Skin epidermis (tissue), 12 donors: ENCODE measurements at regions not wholly inside any gene's neighbourhood (a gene's known extent, or its start where the extent isn't known, plus 50 kb on each side); places are given as distances from the start of the nearest gene placed in this dataset.
"Not testable (repeated sequence)": the region's sequence is repeated elsewhere in the genome, so short reads cannot be mapped to it uniquely, and the experiment has no call there.

Source experiments
- H3K27ac ChIP-seq, 21 experiments: fragments of 200-600 bp; sonication (generic) in 11 of 21; one replicate each; pipeline ENCODE4 v1.5.0; 2020; ENCODE audit warnings: mild to moderate bottlenecking in 3 of 21, inconsistent platforms in 2 of 21, moderate library complexity in 2 of 21
- H3K4me3 ChIP-seq, 7 experiments: fragments of 200-600 bp; sonication (generic) in 2 of 7; one replicate each; pipeline ENCODE4 v1.5.0; 2020; ENCODE audit warnings: inconsistent platforms in 2 of 7, mild to moderate bottlenecking in 2 of 7, moderate library complexity in 1 of 7

DNA sequence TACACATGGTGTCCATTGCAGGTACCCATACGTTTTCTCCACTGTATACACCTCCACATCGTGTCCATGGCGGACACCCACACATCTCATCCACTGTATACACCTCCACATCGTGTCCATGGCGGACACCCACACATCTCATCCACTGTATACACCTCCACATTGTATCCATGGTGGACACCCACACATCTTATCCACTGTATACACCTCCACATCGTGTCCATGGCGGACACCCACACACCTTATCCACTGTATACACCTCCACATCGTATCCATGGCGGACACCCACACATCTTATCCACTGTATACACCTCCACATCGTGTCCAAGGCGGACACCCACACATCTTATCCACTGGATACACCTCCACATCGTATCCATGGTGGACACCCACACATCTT, 50.4 kb upstream of the TTC34 start:
- not testable (repeated sequence) for H3K27ac ChIP-seq, H3K4me3 ChIP-seq

DNA sequence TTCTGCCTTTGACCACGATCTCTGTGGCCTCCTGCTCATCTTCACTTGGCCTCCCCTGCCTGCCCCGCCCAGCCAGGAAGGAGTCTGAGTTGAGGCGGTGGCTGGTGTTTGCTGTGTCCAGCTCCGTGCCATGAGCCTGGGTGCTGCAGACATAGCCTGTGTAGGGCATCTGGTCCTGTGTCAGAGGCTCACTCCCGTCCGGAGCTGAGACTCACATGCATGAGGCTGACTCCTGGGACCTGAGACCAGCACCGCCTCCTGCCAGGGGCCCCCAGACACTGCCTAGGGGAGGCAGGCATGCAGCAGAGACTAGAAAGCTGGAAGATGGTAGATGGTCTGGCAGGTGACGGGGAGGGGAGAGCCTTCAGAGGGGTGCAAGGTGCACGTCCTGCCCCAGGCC, 52.2 kb upstream of the TTC34 start:
- no peak overlapping the region for H3K4me3 ChIP-seq
- H3K27ac ChIP-seq = no peak overlapping the region

DNA sequence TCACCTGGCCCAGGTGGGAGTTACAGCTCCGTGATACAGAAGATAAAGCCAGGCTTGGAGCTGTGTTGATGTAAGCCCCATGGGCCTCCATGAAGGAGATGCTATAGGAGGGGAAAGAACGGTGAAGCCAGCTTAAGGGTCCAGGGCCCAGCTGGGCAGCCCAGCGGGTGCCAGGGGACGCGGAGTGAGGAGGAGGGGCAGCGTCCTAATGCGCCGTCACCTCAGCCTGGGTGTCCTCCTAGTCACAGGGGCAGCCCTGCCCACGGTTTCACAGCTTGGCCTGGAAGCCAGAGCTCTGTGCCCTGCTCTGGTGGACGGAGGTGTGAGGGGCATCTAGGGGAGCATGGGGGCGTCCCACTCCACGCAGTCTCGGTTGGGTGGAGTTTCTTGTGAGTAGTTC, 52.7 kb upstream of the TTC34 start:
- H3K4me3 ChIP-seq = no peak overlapping the region
- H3K27ac ChIP-seq = no peak overlapping the region

DNA sequence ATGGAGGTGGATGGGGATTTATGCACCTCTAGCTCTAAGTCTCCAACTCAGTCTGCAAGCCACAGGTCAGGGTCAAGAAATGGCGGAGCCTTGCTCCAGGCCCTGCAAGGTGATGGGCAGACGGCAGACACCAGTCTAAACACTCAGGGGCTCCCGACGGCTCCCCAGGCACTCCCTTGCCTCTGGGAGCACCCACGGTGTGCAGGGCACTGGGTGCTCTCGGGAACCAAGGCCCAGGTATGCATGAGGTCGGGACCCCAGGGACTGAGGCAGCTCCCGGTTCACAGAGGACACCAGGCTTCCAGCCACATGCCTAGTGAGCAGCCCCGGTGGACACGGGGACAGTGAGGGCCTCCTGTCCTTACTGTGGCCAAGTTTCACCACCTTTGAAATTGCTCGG, 53.1 kb upstream of the TTC34 start:
- no peak overlapping the region for H3K4me3 ChIP-seq
- H3K27ac ChIP-seq = no peak overlapping the region

DNA sequence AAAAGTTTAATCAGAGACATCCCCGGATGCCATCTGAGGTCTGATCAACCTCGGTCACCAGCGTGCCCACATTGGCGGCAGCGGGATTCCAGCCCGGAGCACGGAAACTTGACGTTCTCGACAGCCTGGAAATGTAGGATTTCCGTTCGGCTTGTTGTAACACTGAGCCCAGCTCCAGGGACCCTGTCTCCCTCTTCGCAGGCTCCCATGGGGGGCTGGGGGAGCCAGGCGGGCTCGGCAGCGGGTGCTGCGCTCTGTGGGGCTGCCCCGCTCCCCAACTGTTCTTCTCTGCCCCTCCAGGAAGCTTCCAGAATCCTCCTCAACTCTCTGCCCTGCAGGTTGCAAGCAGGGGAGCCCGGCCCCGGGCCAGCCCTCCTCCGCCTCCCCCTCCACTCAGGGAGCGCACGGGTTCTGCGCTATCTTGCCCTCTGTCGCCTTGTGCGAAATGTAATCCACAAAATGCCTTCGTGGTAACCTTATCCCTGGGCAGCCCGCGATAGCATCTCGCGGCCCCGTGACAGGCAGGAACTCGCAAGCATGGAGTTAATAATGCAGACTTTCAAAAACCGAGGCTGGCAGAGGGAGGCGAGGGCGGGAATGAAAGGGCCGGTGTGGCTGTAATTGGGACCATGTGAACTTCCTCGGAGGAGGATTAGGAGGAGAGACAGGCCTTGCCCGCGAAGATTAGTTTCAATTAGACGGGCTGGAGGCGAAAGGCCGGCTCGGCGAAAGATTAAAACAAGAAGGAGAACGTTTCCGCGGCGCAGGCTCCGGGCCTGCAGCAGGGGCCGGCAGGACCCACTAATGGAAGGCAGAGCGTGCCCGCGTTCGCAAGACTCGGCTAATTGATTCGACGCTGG, 53.9 kb upstream of the TTC34 start:
- no peak overlapping the region for H3K27ac ChIP-seq
- H3K4me3 ChIP-seq = no peak overlapping the region

DNA sequence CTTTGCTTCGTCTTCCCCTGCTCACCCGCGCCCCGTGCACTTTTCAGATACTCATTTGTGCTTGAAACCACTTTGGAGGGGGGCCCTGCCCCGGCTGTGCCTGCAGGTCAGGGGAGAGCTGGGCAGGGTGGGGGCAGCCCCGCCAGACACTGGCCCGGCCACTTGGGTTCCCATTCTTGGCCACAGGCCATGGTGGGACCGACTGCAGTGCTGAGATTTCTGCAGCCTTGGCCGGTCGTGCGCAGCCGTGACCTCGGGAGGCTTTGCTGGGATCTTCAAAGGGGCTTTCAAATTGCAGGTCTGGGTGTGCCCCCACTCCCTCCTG, 54.5 kb upstream of the TTC34 start:
- Histone ChIP-seq H3K4me3 (no peak overlapping the region), H3K27ac (no peak overlapping the region)

DNA sequence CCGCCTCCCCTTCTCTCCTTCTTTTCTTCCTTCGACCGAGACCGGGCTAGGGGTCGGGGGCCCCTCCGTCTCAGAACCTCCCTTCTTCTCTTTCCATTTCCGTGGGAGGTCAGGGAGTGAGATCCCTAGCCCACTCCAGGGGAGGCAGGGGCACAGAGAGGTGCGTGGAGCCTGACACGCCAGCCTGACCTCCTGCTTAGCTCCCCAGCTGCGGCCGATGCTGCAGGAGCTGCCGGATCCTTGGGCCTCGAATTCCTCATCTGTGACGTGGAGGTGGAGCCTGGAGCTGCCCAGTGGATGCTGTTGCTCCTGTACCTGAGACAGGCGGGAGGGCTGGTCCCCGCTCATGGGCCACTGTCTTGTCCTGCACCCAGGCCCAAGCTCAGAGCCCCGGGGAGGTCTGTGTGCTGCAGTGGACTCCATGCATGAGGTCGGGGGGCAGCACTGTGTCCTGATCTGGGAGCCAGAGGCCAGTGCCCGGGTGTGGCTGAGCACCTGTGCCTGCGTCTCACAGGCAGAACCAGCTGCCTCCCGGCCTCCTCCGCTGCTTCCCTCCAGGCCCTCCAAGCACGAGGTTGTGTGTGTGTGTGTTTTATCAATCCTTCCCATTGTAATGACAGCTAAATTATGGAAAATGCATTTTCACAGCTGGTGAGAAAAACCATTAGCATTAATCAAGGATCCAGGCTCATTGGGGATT, 55.3 kb upstream of the TTC34 start:
- H3K27ac ChIP-seq = no peak overlapping the region
- no peak overlapping the region for H3K4me3 ChIP-seq

DNA sequence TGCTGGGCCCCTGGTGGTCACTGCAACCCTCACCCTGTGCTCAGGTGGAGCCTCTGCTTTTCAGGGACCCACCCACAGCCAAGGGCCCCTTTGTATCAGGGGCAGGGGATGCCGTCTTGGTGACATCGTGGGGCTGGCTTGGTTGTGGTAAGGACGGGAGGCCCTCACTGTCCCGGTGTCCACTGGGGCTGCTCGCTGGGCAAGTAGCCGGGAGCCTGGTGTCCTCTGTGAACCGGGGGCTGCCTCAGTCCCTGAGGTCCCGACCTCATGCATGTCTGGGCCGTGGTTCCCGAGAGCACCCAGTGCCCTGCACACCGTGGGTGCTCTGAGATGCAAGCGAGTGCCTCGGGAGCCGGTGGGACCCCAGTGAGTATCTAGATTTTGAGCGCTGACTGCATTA, 56.0 kb upstream of the TTC34 start:
- Histone ChIP-seq H3K27ac (no peak overlapping the region), H3K4me3 (no peak overlapping the region)

DNA sequence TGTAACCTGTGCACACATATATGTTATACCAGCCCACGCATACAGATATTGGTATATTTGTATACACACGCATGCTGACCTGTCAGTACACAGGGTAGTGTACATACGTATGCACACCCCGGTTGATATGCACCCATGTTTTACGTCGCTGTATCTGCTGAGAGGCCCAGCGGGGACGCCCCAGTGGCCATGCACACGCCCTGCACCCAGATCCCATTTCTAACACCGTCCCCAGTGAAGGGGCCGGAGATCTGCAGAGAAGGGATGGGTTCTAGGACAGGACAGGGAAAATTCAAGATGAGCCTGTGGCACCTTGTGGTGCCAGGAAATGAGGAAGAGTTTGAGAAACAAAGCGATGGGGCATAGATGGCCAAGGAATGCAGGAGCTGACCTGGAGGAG, 57.2 kb upstream of the TTC34 start:
- Histone ChIP-seq H3K4me3 (no peak overlapping the region), H3K27ac (no peak overlapping the region)

DNA sequence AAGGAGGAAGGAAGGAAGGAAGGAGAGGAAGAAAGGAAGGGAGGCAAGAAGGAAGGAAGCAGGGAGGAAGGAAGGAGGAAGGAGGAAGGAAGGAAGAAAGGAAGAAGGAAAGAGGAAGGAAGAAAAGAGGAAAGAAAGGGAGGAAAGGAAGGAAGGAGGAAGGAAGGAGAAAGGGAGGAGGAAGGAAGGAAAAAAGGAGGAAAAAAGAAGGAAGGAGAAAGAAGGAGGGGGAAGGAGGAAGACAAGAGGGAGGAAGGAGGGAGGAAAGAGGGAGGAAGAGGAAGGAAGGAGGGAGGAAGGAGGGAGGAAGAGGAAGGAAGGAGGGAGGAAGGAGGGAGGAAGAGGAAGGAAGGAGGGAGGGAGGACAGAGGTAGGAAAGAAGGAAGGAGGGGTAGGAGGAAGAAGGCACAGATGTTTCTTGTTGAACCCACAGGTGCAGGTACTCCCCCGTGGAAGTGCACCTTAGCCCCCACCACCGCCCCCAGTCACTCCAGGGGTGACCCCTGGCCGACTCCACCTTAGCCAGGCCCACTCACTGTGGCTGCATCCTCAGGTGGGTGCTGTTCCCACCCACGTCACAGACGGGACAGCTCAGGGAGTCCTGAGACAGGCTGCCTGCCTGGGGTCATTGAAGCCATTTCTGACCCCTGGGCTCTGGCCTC, 57.9 kb upstream of the TTC34 start:
- Histone ChIP-seq H3K27ac (no peak overlapping the region), H3K4me3 (no peak overlapping the region)

DNA sequence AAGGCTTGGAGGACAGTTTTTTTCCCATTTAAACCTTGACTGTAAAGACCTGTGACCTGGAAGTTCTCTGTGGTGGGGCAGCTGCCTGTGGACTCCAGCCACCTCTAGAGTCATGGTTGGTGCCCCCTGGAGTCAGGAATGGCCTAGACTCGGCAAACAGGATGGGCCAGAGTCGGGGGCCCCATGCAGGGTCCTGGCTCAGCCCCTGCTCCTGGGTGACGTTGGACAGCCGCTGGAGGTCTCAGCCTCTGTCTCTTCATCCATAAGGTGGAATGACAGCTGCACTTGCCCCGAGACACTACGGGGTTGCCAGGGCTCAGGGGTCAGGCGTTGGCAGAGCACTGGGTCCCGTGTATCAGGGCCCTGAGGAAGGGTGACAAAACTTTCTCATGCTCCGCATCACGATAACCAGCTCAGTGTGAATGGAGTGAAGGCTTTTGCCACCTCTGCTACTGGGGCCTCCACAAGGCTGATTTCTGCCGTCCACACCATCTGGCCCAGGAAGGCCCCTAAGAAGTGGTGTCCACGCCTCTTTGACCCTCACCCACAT, 58.5 kb upstream of the TTC34 start:
- Histone ChIP-seq H3K27ac (no peak overlapping the region), H3K4me3 (no peak overlapping the region)

DNA sequence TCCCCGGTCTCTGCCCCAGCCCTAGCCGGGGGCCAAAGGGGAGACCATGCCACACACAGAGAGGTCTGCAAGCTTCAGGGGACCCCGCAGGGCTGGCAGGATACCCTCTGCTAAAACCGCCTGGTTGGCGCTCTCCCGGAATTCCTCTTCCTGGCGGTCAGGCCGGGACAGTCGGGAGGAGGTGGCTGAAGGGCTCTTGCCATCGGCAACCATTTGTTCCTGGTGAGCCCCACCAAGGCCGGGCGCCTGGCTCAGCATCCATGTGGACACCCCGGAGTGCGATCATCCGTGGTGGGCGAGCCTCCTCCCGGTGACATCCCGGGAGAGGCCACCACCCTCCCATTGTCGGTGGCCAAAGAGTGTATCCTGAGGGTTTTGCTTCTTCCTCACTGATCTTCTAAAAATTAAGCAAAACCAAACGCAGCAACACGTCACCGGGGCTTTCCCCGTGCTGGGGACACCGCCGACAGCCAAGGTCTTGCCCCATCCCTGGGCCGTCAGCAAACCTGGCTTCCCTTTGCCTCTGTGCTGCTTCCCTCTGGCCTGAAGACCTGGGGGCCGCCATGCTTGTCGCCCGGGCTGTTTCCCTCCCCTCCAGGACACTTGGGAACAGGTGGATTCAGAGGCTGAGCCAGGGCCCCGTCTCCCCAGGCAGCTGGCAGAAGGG, 59.1 kb upstream of the TTC34 start:
- Histone ChIP-seq H3K27ac (no peak overlapping the region), H3K4me3 (no peak overlapping the region)

DNA sequence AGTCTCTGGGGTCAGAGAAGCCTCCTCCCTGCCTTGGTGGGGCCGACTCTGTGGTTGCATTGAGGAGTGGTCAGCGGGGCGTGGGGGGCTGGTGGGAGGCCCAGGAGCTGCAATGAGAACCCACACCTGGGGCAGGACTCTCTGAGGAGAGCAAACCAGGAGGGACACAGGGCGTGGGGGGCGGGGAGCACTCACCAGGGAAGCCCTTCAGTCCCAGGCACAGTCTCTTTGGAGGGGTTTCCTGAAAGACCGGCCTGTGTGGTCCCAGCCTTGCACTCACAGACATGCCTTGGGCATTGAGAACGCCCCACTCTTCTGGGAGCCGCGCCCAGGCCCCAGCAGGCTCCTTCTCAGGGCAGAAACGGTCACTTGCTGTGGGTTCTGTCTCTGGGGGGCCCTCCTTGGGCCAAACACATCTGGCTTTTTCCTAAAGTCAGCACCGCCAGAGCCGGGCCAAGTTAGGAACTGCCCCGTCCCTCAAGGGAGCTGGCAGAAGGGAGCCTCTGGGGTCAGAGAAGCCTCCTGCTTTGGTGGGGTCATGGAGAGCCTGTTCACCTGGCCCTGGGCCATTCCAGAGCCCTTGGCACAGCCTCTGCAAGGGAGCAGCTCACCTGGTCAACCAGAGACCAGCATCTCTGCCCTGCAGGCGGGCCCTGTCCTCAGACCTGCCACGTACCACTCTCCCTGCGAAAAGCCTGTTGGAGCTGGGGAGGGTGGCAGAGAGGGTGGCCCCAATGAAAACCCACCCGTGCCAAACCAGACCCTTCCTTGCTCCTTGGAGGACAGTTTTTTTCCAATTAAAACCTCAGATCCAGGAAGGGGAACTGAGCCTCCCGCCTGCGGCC, 59.9 kb upstream of the TTC34 start:
- Histone ChIP-seq H3K4me3 (no peak overlapping the region), H3K27ac (no peak overlapping the region)

DNA sequence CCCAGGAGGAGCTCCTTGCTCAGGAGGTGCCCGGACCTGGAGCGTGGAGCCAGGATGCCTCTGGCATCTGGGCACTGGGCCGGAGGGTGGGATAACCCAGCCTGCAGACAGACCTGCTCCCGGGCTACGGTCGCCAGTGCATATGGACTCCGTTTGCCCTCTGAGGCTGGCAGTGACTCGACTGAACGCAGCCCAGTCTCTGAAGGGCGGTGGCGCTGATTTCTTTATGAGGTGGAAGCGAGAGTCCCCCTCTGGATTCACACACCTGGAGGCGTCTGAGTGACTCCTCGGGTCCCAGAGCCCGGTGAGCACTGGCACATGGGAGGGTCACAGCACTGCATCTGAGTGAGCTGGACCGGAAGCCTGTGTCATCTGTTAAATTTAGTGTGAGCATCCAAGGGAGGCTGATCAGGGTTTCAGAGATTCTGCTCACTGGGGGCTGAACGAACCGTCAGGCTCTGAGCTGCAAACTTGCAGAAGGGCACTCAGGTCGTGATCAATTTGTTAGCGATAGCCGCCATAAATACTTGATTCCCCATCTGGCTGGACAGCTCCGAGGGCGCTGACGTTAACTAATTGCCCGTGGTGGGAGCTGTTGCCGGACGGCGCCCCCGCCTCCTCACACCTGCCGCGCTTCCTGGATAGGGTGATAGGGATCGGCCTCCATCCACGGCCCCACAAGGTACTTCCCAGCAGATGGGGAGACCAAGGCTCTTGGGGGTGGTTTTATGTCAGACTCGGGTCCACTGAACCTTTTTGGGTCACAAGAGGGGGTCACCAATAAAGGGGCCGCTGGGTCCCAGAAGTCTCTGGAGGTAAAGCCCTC, 60.7 kb upstream of the TTC34 start:
- no peak overlapping the region for H3K27ac ChIP-seq
- no peak overlapping the region for H3K4me3 ChIP-seq

DNA sequence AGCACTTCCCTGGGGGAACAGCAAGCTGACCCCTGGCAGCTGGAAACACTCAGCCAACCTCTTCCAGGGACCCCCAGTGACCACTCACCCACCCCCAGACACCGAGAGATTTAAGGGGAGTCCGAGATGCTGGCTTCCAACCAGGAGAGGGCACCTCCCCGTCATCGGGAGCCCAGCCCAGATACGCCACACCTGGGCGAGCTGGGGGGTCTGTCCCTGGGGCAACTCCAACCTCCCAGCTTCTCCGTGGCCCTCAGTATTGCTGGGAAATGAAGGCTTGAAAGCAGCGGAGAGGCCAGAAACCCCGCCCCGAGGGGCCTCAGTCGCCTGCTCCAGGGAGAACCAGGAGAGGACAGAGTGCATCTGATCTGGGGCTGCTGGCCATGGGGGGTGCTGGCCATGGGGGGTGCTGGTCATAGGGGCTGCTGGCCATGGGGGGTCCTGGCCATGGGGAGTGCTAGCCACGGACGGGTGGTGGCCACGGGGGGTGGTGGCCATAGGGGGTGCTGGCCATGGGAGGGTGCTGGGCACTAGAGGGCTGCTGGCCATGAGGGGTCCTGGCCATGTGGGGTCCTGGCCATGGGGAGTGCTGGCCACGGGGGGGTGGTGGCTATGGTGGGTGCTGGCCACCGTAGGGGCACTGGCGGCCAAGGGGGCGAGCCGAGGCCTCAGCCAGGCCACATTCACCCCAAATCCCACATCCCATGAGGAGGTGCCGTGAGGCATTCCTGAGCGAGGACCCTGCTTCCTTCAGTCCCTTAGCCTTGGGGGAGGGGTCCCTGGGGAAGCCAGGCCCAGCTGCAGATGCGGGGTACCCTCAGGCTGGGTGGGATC, 61.5 kb upstream of the TTC34 start:
- H3K27ac ChIP-seq = no peak overlapping the region

DNA sequence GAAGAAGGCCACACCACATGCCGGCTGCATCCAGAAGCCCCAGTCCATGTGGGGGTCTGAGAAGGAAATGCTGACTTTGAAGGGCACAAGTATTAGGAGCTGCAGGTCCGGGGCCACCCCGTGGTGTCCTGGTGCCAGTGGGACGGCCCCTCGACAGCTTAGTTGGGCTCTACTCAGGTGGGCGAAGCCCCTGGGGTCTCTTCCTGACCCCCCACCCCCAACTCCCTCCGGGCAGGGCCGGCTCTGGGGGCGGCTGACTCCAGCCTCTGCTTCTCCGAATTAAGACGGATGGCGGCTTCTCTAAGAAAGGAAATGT, 62.1 kb upstream of the TTC34 start:
- H3K4me3 ChIP-seq = no peak overlapping the region
- H3K27ac ChIP-seq = no peak overlapping the region

More for the DNA sequence above, 61.5 kb upstream of the TTC34 start:
- no peak overlapping the region for H3K4me3 ChIP-seq

DNA sequence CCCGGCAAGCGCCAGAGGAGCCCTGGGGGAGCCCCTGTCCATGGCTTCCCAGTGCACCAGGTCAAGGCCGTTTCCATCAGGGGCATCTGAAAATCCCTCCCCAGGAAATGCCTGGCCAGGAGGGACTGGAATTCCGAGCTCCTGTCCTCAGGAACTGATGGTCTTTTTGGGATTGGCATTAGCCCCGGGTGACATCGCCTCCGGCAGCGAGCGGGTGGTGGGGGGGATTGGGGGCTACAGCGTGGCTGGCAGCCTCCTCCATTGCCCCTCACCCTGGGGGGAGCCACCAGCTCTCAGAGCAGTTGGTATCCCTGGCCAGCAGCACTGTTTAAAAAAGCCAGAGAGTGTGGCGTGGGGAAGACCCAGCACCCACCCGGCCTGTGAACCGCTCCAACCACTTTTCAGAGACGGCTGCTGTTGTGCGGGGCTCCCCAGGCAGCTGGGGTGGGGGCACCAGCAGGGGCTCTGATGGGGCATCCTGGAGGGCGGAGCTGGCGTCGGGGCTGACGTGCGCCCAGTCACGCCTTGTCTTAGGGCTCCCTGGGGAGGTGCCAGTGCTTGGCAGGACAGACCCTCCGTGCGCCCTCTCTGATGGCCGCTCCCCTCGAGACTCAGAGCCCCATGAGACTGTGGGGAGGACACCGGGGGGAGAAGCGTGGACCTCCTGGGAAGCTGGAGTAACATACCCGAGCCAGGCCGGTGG, 62.9 kb upstream of the TTC34 start:
- no peak overlapping the region for H3K4me3 ChIP-seq

More for the DNA sequence above, 62.9 kb upstream of the TTC34 start:
- no peak overlapping the region for H3K27ac ChIP-seq
